Naive thymus-derived CD8-positive, alpha-beta T cell (primary cell): ENCODE measurements at regions not wholly inside any gene's neighbourhood (a gene's known extent, or its start where the extent isn't known, plus 50 kb on each side); places are given as distances from the start of the nearest gene placed in this dataset.
"Not testable (repeated sequence)": the region's sequence is repeated elsewhere in the genome, so short reads cannot be mapped to it uniquely, and the experiment has no call there.

Source experiments
- ATAC-seq, 2 donors: fragments of 150-1000 bp; cut with Tn5 transposase in 1 of 2; sonication (Bioruptor Pico), chemical (Tn5 transposase) in 1 of 2; 1 replicate in 1 of 2; 2 replicates in 1 of 2; pipeline ENCODE4 v1.10.0; 2021; ENCODE audit warnings: mild to moderate bottlenecking in 2 of 2, moderate library complexity in 2 of 2
- POLR2A ChIA-PET: fragments of 350-600 bp; sonication (Branson Sonifier 250); formaldehyde crosslinking; loops from one replicate; lab custom pipeline; 2021; ENCODE audit warnings: antibody characterized with exemption; lab: Charles Lee
- DNase-seq, 10 donors: peaks; one replicate each; pipeline versions ENCODE4 v3.0.0 to v3.0.0-alpha.2; 2020 to 2022
- H3K27ac Mint-ChIP-seq, 10 donors: one replicate each; pipeline ENCODE4 v1.8.0; 2020 to 2022; ENCODE audit warnings: mild to moderate bottlenecking in 10 of 10, mixed read lengths in 10 of 10, moderate library complexity in 4 of 10, inconsistent platforms in 1 of 10
- H3K27me3 Mint-ChIP-seq, 5 donors: one replicate each; pipeline ENCODE4 v1.8.0; 2021 to 2022; ENCODE audit warnings: mixed read lengths in 5 of 5
- H3K36me3 Mint-ChIP-seq, 3 donors: one replicate each; pipeline ENCODE4 v1.8.0; 2020 to 2022; ENCODE audit warnings: mixed read lengths in 3 of 3, mild to moderate bottlenecking in 2 of 3, inconsistent platforms in 1 of 3
- H3K4me1 Mint-ChIP-seq, 4 donors: one replicate each; pipeline ENCODE4 v1.8.0; 2021 to 2022; ENCODE audit warnings: mixed read lengths in 4 of 4
- H3K4me3 Mint-ChIP-seq, 10 donors: one replicate each; pipeline ENCODE4 v1.8.0; 2020 to 2022; ENCODE audit warnings: mild to moderate bottlenecking in 10 of 10, mixed read lengths in 10 of 10, moderate library complexity in 6 of 10, inconsistent platforms in 1 of 10
- H3K9me3 Mint-ChIP-seq, 9 donors: one replicate each; pipeline ENCODE4 v1.8.0; 2020 to 2022; ENCODE audit warnings: mixed read lengths in 9 of 9, mild to moderate bottlenecking in 3 of 9, inconsistent platforms in 1 of 9, moderate library complexity in 1 of 9

GRCh38 chrX:40391662-40392061 lies 189.1 kb upstream of the ATP6AP2 start:
- Mint-ChIP-seq H3K27ac (no peak overlapping the region), H3K4me3 (no peak overlapping the region), H3K9me3 (peaks cover 0 to 3% (median 0%) of the 10 kb centered on the region in 9 donors), H3K27me3 (no peaks in the 10 kb centered on the region), H3K36me3 (peaks cover 0 to under 1% (median 0%) of the 10 kb centered on the region in 3 donors), H3K4me1 (no peaks in the 10 kb centered on the region)
- ATAC-seq (no peak), DNase-seq (no peak)
- POLR2A ChIA-PET, result no interaction called here

- POLR2A ChIA-PET, result no interaction called here
- Mint-ChIP-seq H3K27me3 (no peaks in the 10 kb centered on the region), H3K27ac (no peak overlapping the region), H3K36me3 (no peaks in the 10 kb centered on the region), H3K9me3 (no peaks in the 10 kb centered on the region), H3K4me3 (no peak overlapping the region), H3K4me1 (no peaks in the 10 kb centered on the region)
- no peak for DNase-seq
- no peak for ATAC-seq
Measured at GRCh38 chrX:40389555-40389954, 191.2 kb upstream of the ATP6AP2 start.

- no peak overlapping the region for H3K4me3 Mint-ChIP-seq
- POLR2A ChIA-PET, result no interaction called here
- no peak for ATAC-seq
Measured at GRCh38 chrX:40388441-40388840, 192.3 kb upstream of the ATP6AP2 start.

GRCh38 chrX:40387869-40388268 lies 192.9 kb upstream of the ATP6AP2 start:
- H3K9me3 Mint-ChIP-seq, POLR2A ChIA-PET, H3K27ac Mint-ChIP-seq, DNase-seq, H3K27me3 Mint-ChIP-seq, ATAC-seq, H3K4me1 Mint-ChIP-seq, H3K4me3 Mint-ChIP-seq, H3K36me3 Mint-ChIP-seq: not testable (repeated sequence)

More at GRCh38 chrX:40388441-40388840, 192.3 kb upstream of the ATP6AP2 start:
- Mint-ChIP-seq H3K27ac (no peak overlapping the region), H3K4me1 (no peaks in the 10 kb centered on the region), H3K27me3 (no peaks in the 10 kb centered on the region), H3K36me3 (no peaks in the 10 kb centered on the region), H3K9me3 (no peaks in the 10 kb centered on the region)
- DNase-seq, result no peak

- H3K27ac Mint-ChIP-seq, ATAC-seq, H3K27me3 Mint-ChIP-seq: not testable (repeated sequence)
Measured at GRCh38 chrX:40387311-40387710, 193.5 kb upstream of the ATP6AP2 start.

GRCh38 chrX:40385682-40386081 lies 195.1 kb upstream of the ATP6AP2 start:
- H3K36me3 Mint-ChIP-seq, result no peaks in the 10 kb centered on the region
- H3K4me3 Mint-ChIP-seq, result no peak overlapping the region
- ATAC-seq, result no peak
- H3K9me3 Mint-ChIP-seq, result no peaks in the 10 kb centered on the region
- POLR2A ChIA-PET, result no interaction called here
- DNase-seq, result no peak
- H3K27me3 Mint-ChIP-seq, result no peaks in the 10 kb centered on the region
- no peaks in the 10 kb centered on the region for H3K4me1 Mint-ChIP-seq
- no peak overlapping the region for H3K27ac Mint-ChIP-seq

More at GRCh38 chrX:40387311-40387710, 193.5 kb upstream of the ATP6AP2 start:
- POLR2A ChIA-PET, H3K36me3 Mint-ChIP-seq, H3K4me1 Mint-ChIP-seq, H3K4me3 Mint-ChIP-seq, DNase-seq, H3K9me3 Mint-ChIP-seq: not testable (repeated sequence)

DNA sequence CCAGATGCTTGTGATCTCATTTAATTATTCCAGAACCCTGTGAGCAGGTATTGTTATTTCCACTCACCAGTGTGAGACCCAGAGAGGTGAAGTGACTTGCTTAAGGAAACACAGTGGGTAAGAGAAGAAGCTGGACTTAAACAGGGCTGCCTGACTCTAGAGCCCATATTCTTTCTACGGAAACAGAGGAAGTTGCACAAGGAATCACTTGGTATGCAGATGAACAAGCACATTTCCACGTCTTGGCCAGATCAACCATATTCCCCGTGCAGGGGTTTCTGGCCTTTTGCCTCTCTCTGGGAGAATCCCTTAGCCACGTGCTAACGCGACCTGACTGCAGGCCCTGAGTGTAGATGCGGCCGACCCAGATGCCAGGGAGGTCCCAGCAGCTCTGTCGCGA lies 195.5 kb upstream of the ATP6AP2 start:
- no peak overlapping the region for H3K27ac Mint-ChIP-seq
- POLR2A ChIA-PET, result no interaction called here
- H3K9me3 Mint-ChIP-seq, result no peaks in the 10 kb centered on the region
- ATAC-seq (no peak), DNase-seq (no peak)
- no peaks in the 10 kb centered on the region for H3K36me3 Mint-ChIP-seq
- no peak overlapping the region for H3K4me3 Mint-ChIP-seq
- no peaks in the 10 kb centered on the region for H3K4me1 Mint-ChIP-seq
- H3K27me3 Mint-ChIP-seq, result no peaks in the 10 kb centered on the region

DNA sequence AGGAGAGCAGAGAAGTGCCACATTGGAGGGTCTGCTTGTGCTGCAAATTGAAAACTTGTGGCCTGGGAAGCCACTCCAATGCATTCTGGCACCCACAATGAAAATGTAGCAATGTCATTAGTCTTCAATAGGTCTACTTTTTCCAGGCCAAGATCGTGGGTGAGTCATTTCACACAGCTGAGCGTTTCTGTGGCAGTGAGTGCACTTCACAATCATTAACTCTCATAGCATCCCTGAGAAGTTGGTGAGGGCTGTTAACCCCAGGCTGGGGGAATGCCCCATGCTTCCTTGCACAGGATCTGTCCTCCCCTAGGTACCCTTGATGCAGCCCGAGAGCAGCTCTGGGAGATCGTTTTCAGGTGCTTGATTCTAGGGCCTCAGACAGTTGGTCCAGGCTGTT lies 196.8 kb upstream of the ATP6AP2 start:
- POLR2A ChIA-PET, result no interaction called here
- DNase-seq (no peak), ATAC-seq (no peak)
- H3K36me3 Mint-ChIP-seq, result no peaks in the 10 kb centered on the region
- no peak overlapping the region for H3K4me3 Mint-ChIP-seq
- H3K27ac Mint-ChIP-seq, result no peak overlapping the region
- H3K4me1 Mint-ChIP-seq, result no peaks in the 10 kb centered on the region
- no peaks in the 10 kb centered on the region for H3K27me3 Mint-ChIP-seq
- H3K9me3 Mint-ChIP-seq, result peaks cover 0 to under 1% (median 0%) of the 10 kb centered on the region in 9 donors

- H3K4me3 Mint-ChIP-seq, result no peak overlapping the region
- POLR2A ChIA-PET, result no interaction called here
- H3K36me3 Mint-ChIP-seq, result no peaks in the 10 kb centered on the region
- H3K9me3 Mint-ChIP-seq, result peaks cover 0 to 6% (median 0%) of the 10 kb centered on the region in 9 donors
- ATAC-seq, result no peak
- no peaks in the 10 kb centered on the region for H3K27me3 Mint-ChIP-seq
- no peak overlapping the region for H3K27ac Mint-ChIP-seq
- no peaks in the 10 kb centered on the region for H3K4me1 Mint-ChIP-seq
- DNase-seq, result no peak
Measured at GRCh38 chrX:40383360-40383759, 197.4 kb upstream of the ATP6AP2 start.

- ATAC-seq, result no peak
- Mint-ChIP-seq H3K4me3 (no peak overlapping the region), H3K4me1 (no peaks in the 10 kb centered on the region), H3K9me3 (peaks cover 0 to 6% (median 0%) of the 10 kb centered on the region in 9 donors), H3K27ac (no peak overlapping the region), H3K27me3 (no peaks in the 10 kb centered on the region), H3K36me3 (no peaks in the 10 kb centered on the region)
- POLR2A ChIA-PET, result no interaction called here
- no peak for DNase-seq
Measured at GRCh38 chrX:40380655-40381488, 199.9 kb upstream of the ATP6AP2 start.

GRCh38 chrX:40377684-40378083 lies 203.1 kb upstream of the ATP6AP2 start:
- Mint-ChIP-seq H3K27ac (no peak overlapping the region), H3K9me3 (peaks cover 0 to 6% (median 0%) of the 10 kb centered on the region in 9 donors)

DNA sequence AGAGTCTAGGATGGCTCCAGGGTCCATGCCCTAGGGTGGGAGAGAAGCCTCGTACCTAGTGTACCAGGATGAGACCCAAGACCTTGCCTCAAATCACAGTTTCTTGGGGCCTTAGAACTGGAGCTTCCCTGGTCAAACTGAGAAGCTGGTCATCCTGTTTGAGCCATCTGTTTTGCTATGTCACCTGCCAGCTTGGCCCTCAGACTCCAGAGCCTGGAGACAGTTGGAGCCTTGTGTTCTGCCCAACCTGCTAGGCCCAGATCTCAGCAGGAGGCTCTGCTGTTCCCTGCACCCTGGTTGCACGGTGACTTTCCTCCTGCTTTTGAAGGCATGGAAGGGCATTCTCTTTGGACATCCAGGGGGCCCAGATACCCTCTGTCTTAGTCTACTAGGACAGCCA lies 206.3 kb upstream of the ATP6AP2 start:
- Mint-ChIP-seq H3K4me1 (no peaks in the 10 kb centered on the region), H3K36me3 (peaks cover 0 to 2% (median 0%) of the 10 kb centered on the region in 3 donors), H3K9me3 (peaks cover 0 to 6% (median 0%) of the 10 kb centered on the region in 9 donors), H3K27me3 (no peaks in the 10 kb centered on the region), H3K27ac (no peak overlapping the region), H3K4me3 (no peak overlapping the region)
- DNase-seq, result no peak
- ATAC-seq, result no peak
- POLR2A ChIA-PET, result no interaction called here

More at GRCh38 chrX:40377684-40378083, 203.1 kb upstream of the ATP6AP2 start:
- Mint-ChIP-seq H3K27me3 (no peaks in the 10 kb centered on the region), H3K4me1 (no peaks in the 10 kb centered on the region), H3K4me3 (no peak overlapping the region), H3K36me3 (peaks cover 0 to 2% (median 0%) of the 10 kb centered on the region in 3 donors)
- ATAC-seq, result no peak
- POLR2A ChIA-PET, result no interaction called here
- DNase-seq, result no peak

DNA sequence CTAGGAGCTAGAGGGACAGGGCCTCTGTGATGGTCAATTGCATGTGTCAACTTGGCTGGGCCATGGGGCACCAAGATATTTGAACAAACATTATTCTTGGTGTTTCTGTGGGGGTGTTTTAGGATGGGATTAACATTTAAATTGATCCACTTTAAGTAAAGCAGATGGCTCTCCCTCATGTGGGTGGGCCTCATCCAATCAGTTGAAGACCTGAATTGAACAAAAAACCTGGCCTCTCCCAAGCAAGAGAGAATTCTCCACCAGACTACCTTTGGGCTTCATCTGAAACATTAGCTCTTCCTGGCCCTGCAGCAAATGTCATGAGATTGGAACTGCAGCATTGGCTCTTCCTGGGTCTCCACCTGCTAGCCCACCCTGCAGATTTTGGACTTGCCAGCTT lies 207.1 kb upstream of the ATP6AP2 start:
- Mint-ChIP-seq H3K27me3 (no peaks in the 10 kb centered on the region), H3K4me1 (no peaks in the 10 kb centered on the region), H3K4me3 (no peak overlapping the region), H3K36me3 (peaks cover 0 to 2% (median 0%) of the 10 kb centered on the region in 3 donors), H3K9me3 (peaks cover 0 to 3% (median 0%) of the 10 kb centered on the region in 9 donors), H3K27ac (no peak overlapping the region)
- DNase-seq (no peak), ATAC-seq (no peak)
- POLR2A ChIA-PET, result no interaction called here

DNA sequence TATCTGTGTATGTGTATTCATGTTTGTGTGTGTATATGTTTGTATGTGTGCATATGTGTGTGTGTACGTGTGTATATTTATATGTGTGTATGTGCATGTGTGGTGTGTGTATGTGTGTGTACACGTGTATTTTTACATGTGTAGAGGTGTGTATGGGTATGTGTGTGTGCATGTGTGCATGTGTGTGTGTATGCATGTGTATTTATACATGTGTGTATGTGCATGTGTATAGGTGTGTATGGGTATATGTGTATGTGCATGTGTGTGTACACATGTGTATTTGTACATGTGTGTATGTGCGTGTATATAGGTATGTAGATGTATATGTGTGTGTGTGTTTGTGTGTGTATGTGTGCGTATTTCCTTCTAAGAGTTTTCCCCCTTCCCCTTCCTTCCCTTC lies 207.7 kb upstream of the ATP6AP2 start:
- Mint-ChIP-seq H3K4me1 (no peaks in the 10 kb centered on the region), H3K27me3 (no peaks in the 10 kb centered on the region), H3K4me3 (no peak overlapping the region), H3K36me3 (peaks cover 0 to 2% (median 0%) of the 10 kb centered on the region in 3 donors), H3K9me3 (peaks cover 0 to 3% (median 0%) of the 10 kb centered on the region in 9 donors), H3K27ac (no peak overlapping the region)
- DNase-seq, result no peak
- POLR2A ChIA-PET, result no interaction called here
- ATAC-seq, result no peak
